DOHH2 (cell line): ENCODE measurements at regions not wholly inside any gene's neighbourhood (a gene's known extent, or its start where the extent isn't known, plus 50 kb on each side); places are given as distances from the start of the nearest gene placed in this dataset.

Source experiments
- H3F3A ChIP-seq: fragments of 200-600 bp; sonication (generic), shearing (Covaris generic); 2 replicates; pipeline ENCODE4 v1.6.0; 2016; ENCODE audit warnings: antibody characterized with exemption, mild to moderate bottlenecking; ENCODE audit not compliant: control insufficient read depth, insufficient read depth
- H3K27ac ChIP-seq: fragments of 200-600 bp; sonication (generic); 2 replicates; pipeline ENCODE4 v1.5.1; 2014; ENCODE audit warnings: low read depth, mild to moderate bottlenecking, low read length, moderate library complexity
- H3K27me3 ChIP-seq: fragments of 200-600 bp; sonication (generic); 2 replicates; pipeline ENCODE4 v1.6.1; 2014; ENCODE audit warnings: mild to moderate bottlenecking, low read length, mixed read lengths; ENCODE audit not compliant: control insufficient read depth
- H3K36me3 ChIP-seq: fragments of 200-600 bp; sonication (generic); 2 replicates; pipeline ENCODE4 v1.6.1; 2014; ENCODE audit warnings: mild to moderate bottlenecking, low read length, moderate library complexity, mixed read lengths; ENCODE audit not compliant: control insufficient read depth
- H3K4me1 ChIP-seq: fragments of 200-600 bp; sonication (generic); 2 replicates; pipeline ENCODE4 v1.6.1; 2014; ENCODE audit warnings: mild to moderate bottlenecking, low read length, mixed read lengths; ENCODE audit not compliant: control insufficient read depth
- H3K4me2 ChIP-seq: fragments of 200-600 bp; sonication (generic); 2 replicates; pipeline ENCODE4 v1.6.0; 2014; ENCODE audit warnings: mild to moderate bottlenecking, low read length, moderate library complexity
- H3K4me3 ChIP-seq: fragments of 200-600 bp; sonication (generic); 2 replicates; pipeline ENCODE4 v1.5.1; 2014; ENCODE audit warnings: mild to moderate bottlenecking, low read length, mixed read lengths
- H3K79me2 ChIP-seq: fragments of 200-600 bp; sonication (generic); 2 replicates; pipeline ENCODE4 v1.6.1; 2014; ENCODE audit warnings: mild to moderate bottlenecking, low read length, mixed read lengths; ENCODE audit not compliant: control insufficient read depth
- H3K9me2 ChIP-seq: fragments of 200-600 bp; sonication (generic); replicated peaks from 2 replicates; pipeline ENCODE4 v1.6.1; 2014; ENCODE audit warnings: mild to moderate bottlenecking, low read length, mixed read lengths; ENCODE audit not compliant: control insufficient read depth
- H3K9me3 ChIP-seq: fragments of 200-600 bp; sonication (generic); 2 replicates; pipeline ENCODE4 v1.6.1; 2014; ENCODE audit warnings: antibody characterized with exemption, low read length, mixed read lengths; ENCODE audit not compliant: control insufficient read depth, insufficient read depth
- H4K20me1 ChIP-seq: fragments of 200-600 bp; sonication (generic); 2 replicates; pipeline ENCODE4 v1.6.0; 2014; ENCODE audit warnings: low read depth, mild to moderate bottlenecking, antibody characterized with exemption, low read length, moderate library complexity; ENCODE audit not compliant: control insufficient read depth, insufficient read depth
- CTCF ChIP-seq: fragments of 200-600 bp; sonication (generic); IDR thresholded peaks from one replicate; pipeline ENCODE4 v1.5.1; 2014; ENCODE audit warnings: antibody characterized with exemption, mild to moderate bottlenecking, low read depth, low read length; ENCODE audit not compliant: poor library complexity, severe bottlenecking
- EZH2phosphoT487 ChIP-seq: fragments of 200-600 bp; sonication (generic); IDR thresholded peaks from 2 replicates; pipeline ENCODE4 v1.6.1; 2017; ENCODE audit warnings: borderline replicate concordance, mild to moderate bottlenecking, antibody characterized with exemption, low read length, moderate library complexity, mixed read lengths

GRCh38 chr14:98912655-98913054, 359.3 kb downstream of the BCL11B start:
- H3K9me3 ChIP-seq: no peaks in the 10 kb centered on the region; the same call in 1 of the 2 replicates
- TF ChIP-seq EZH2phosphoT487 (no peak), CTCF (no peak)
- no peaks in the 10 kb centered on the region for H3K27me3 ChIP-seq
- no peaks in the 10 kb centered on the region for H3K4me1 ChIP-seq
- no peaks in the 10 kb centered on the region for H3K36me3 ChIP-seq
- H3K4me3 ChIP-seq: no peak overlapping the region
- no peak overlapping the region for H3K27ac ChIP-seq
- H4K20me1 ChIP-seq: no peaks in the 10 kb centered on the region
- no peaks in the 10 kb centered on the region for H3K9me2 ChIP-seq
- no peaks in the 10 kb centered on the region for H3K79me2 ChIP-seq
- H3F3A ChIP-seq: no peaks in the 10 kb centered on the region
- H3K4me2 ChIP-seq: no peak overlapping the region

GRCh38 chr14:98913967-98914650, 357.9 kb downstream of the BCL11B start:
- no peak overlapping the region for H3K4me3 ChIP-seq
- no peaks in the 10 kb centered on the region for H3K27me3 ChIP-seq
- no peaks in the 10 kb centered on the region for H3F3A ChIP-seq
- no peak overlapping the region for H3K27ac ChIP-seq
- H4K20me1 ChIP-seq: no peaks in the 10 kb centered on the region
- no peaks in the 10 kb centered on the region for H3K79me2 ChIP-seq
- no peaks in the 10 kb centered on the region for H3K36me3 ChIP-seq
- no peaks in the 10 kb centered on the region for H3K9me2 ChIP-seq
- TF ChIP-seq CTCF: no peak
- TF ChIP-seq EZH2phosphoT487: no peak
- H3K4me1 ChIP-seq: no peaks in the 10 kb centered on the region
- H3K9me3 ChIP-seq: no peaks in the 10 kb centered on the region
- H3K4me2 ChIP-seq: no peak overlapping the region

GRCh38 chr14:98914942-98915341, 357.1 kb downstream of the BCL11B start:
- Histone ChIP-seq H3K36me3 (no peaks in the 10 kb centered on the region), H3K27me3 (no peaks in the 10 kb centered on the region)

More at GRCh38 chr14:98914942-98915341, 357.1 kb downstream of the BCL11B start:
- no peak overlapping the region for H3K27ac ChIP-seq
- no peak overlapping the region for H3K4me3 ChIP-seq
- TF ChIP-seq CTCF (no peak), EZH2phosphoT487 (no peak)
- no peaks in the 10 kb centered on the region for H4K20me1 ChIP-seq
- H3K79me2 ChIP-seq: no peaks in the 10 kb centered on the region
- H3K9me2 ChIP-seq: no peaks in the 10 kb centered on the region
- no peaks in the 10 kb centered on the region for H3K9me3 ChIP-seq
- H3F3A ChIP-seq: no peaks in the 10 kb centered on the region
- H3K4me1 ChIP-seq: no peaks in the 10 kb centered on the region
- H3K4me2 ChIP-seq: no peak overlapping the region
